IMR-90 (cell line): ENCODE measurements at regions not wholly inside any gene's neighbourhood (a gene's known extent, or its start where the extent isn't known, plus 50 kb on each side); places are given as distances from the start of the nearest gene placed in this dataset.

Experiments
- ATAC-seq: fragments of 200-7000 bp; cut with Tn5 transposase; 2 replicates; pipeline ENCODE4 v1.9.1; 2020; ENCODE audit warnings: low read depth, mild to moderate bottlenecking, moderate library complexity
- BruUV-seq: library from RNA; stranded (reverse); fragments of 400-500 nt; replicated peaks from 2 replicates; lab custom pipeline; 2021; lab: Mats Ljungman, UMichigan
- CTCF ChIA-PET: fragments of 300-600 bp; formaldehyde crosslinking; extraction: SDS; loops from one replicate; lab custom pipeline; 2021; ENCODE audit warnings: antibody characterized with exemption; lab: Yijun Ruan, JAX
- POLR2A ChIA-PET: fragments of 300-600 bp; sonication (Branson Sonifier 250); formaldehyde crosslinking; loops from one replicate; lab custom pipeline; 2022; ENCODE audit warnings: antibody characterized with exemption; ENCODE audit not compliant: unreplicated experiment; lab: Charles Lee
- DNase-seq: peaks from one replicate; pipeline ENCODE4 v3.0.0; 2013
- H2AFZ ChIP-seq: replicated peaks from 2 replicates; pipeline ENCODE3; 2013; ENCODE audit warnings: low read length, mild to moderate bottlenecking; ENCODE audit not compliant: poor library complexity
- H2AK5ac ChIP-seq: 2 replicates; pipeline ENCODE4 v1.6.1; 2013; ENCODE audit warnings: low read depth, low read length, inconsistent platforms
- H2AK9ac ChIP-seq: replicated peaks from 2 replicates; pipeline ENCODE3; 2013; ENCODE audit warnings: mild to moderate bottlenecking, low read depth, low read length, moderate library complexity; ENCODE audit not compliant: poor library complexity
- H2BK120ac ChIP-seq: 2 replicates; pipeline ENCODE4 v1.6.1; 2013; ENCODE audit warnings: low read depth, low read length, inconsistent platforms
- H2BK15ac ChIP-seq: 3 replicates; pipeline ENCODE4 v1.6.1; 2013; ENCODE audit warnings: low read depth, low read length, inconsistent platforms
- H2BK20ac ChIP-seq: 2 replicates; pipeline ENCODE4 v1.6.1; 2013; ENCODE audit warnings: low read depth, mild to moderate bottlenecking, inconsistent platforms, low read length, moderate library complexity
- H2BK5ac ChIP-seq: 2 replicates; pipeline ENCODE4 v1.6.1; 2013; ENCODE audit warnings: mild to moderate bottlenecking, low read depth, low read length, inconsistent platforms; ENCODE audit not compliant: poor library complexity, severe bottlenecking
- H3K14ac ChIP-seq: replicated peaks from 2 replicates; pipeline ENCODE4 v1.6.1; 2013; ENCODE audit warnings: low read depth, low read length, inconsistent platforms
- H3K18ac ChIP-seq: 2 replicates; pipeline ENCODE4 v1.6.1; 2013; ENCODE audit warnings: low read depth, low read length, control low read depth
- H3K23ac ChIP-seq: 2 replicates; pipeline ENCODE4 v1.6.1; 2013; ENCODE audit warnings: low read depth, low read length, inconsistent platforms
- H3K27ac ChIP-seq: 2 replicates; pipeline ENCODE4 v1.5.1; 2013; ENCODE audit warnings: mild to moderate bottlenecking, control low read depth, low read length; ENCODE audit not compliant: insufficient read depth
- H3K27me3 ChIP-seq: 2 replicates; pipeline ENCODE4 v1.6.1; 2013; ENCODE audit warnings: low read length; ENCODE audit not compliant: control insufficient read depth, insufficient read depth
- H3K36me3 ChIP-seq: 2 replicates; pipeline ENCODE4 v1.6.1; 2013; ENCODE audit warnings: low read length, mixed read lengths; ENCODE audit not compliant: control insufficient read depth, insufficient read depth
- H3K4ac ChIP-seq: 2 replicates; pipeline ENCODE4 v1.6.1; 2013; ENCODE audit warnings: low read depth, low read length, inconsistent platforms
- H3K4me1 ChIP-seq: 2 replicates; pipeline ENCODE4 v1.6.1; 2013; ENCODE audit warnings: low read length, mixed read lengths; ENCODE audit not compliant: control insufficient read depth, insufficient read depth
- H3K4me2 ChIP-seq: 2 replicates; pipeline ENCODE4 v1.6.1; 2013; ENCODE audit warnings: low read depth, mild to moderate bottlenecking, control low read depth, low read length, moderate library complexity
- H3K4me3 ChIP-seq: 2 replicates; pipeline ENCODE4 v1.5.1; 2013; ENCODE audit warnings: low read depth, mild to moderate bottlenecking, control low read depth, low read length, moderate library complexity; ENCODE audit not compliant: insufficient read depth
- H3K56ac ChIP-seq: 2 replicates; pipeline ENCODE4 v1.6.1; 2013; ENCODE audit warnings: low read length, inconsistent platforms; ENCODE audit not compliant: insufficient read depth; ENCODE audit errors: extremely low read depth
- H3K79me1 ChIP-seq, 2 experiments: 2 replicates each; pipeline ENCODE4 v1.6.1; 2013; ENCODE audit warnings: low read length in 2 of 2, inconsistent platforms in 1 of 2, low read depth in 1 of 2
- H3K9ac ChIP-seq: 2 replicates; pipeline ENCODE4 v1.6.1; 2013; ENCODE audit warnings: low read depth, low read length, control low read depth
- H3K9me1 ChIP-seq: 2 replicates; pipeline ENCODE4 v1.6.1; 2013; ENCODE audit warnings: low read length, inconsistent platforms; ENCODE audit not compliant: insufficient read depth
- H3K9me3 ChIP-seq: 2 replicates; pipeline ENCODE4 v1.6.1; 2013; ENCODE audit warnings: low read length; ENCODE audit not compliant: control insufficient read depth, insufficient read depth
- H4K20me1 ChIP-seq: 2 replicates; pipeline ENCODE4 v1.6.1; 2013; ENCODE audit warnings: low read length, inconsistent platforms; ENCODE audit not compliant: insufficient read depth
- H4K5ac ChIP-seq: 2 replicates; pipeline ENCODE4 v1.6.1; 2013; ENCODE audit warnings: mild to moderate bottlenecking, low read depth, low read length, control low read depth
- H4K8ac ChIP-seq, 2 experiments: 2 replicates each; pipeline ENCODE4 v1.6.1; 2013; ENCODE audit warnings: low read depth in 2 of 2, low read length in 2 of 2, control low read depth in 1 of 2, inconsistent platforms in 1 of 2
- H4K91ac ChIP-seq: 2 replicates; pipeline ENCODE4 v1.6.1; 2013; ENCODE audit warnings: low read depth, low read length, inconsistent platforms; ENCODE audit not compliant: insufficient read depth
- CHD1 ChIP-seq: IDR thresholded peaks from 2 replicates; pipeline ENCODE4 v1.6.1; 2012; ENCODE audit warnings: low read depth, low read length, improper control_type of control experiment
- CTCF ChIP-seq: conservative IDR thresholded peaks from 2 replicates; pipeline ENCODE4 v1.5.1; 2012; ENCODE audit warnings: mild to moderate bottlenecking, low read depth, low read length, improper control_type of control experiment
- FOS ChIP-seq: fragments of 150-350 bp; IDR thresholded peaks from 2 replicates; pipeline ENCODE4 v1.6.1; 2016; ENCODE audit warnings: low read depth, low read length
- MAZ ChIP-seq: IDR thresholded peaks from 2 replicates; pipeline ENCODE4 v1.6.1; 2012; ENCODE audit warnings: low read depth, mild to moderate bottlenecking, low read length, improper control_type of control experiment, moderate library complexity, borderline replicate concordance
- MXI1 ChIP-seq: IDR thresholded peaks from 2 replicates; pipeline ENCODE4 v1.6.1; 2012; ENCODE audit warnings: low read depth, mild to moderate bottlenecking, low read length, moderate library complexity, borderline replicate concordance
- NFE2L2 ChIP-seq: fragments of 150-350 bp; IDR thresholded peaks from 2 replicates; pipeline ENCODE4 v1.6.1; 2016; ENCODE audit warnings: low read depth, mild to moderate bottlenecking, low read length
- POLR2A ChIP-seq: IDR thresholded peaks from 2 replicates; pipeline ENCODE4 v1.6.1; 2012; ENCODE audit warnings: mild to moderate bottlenecking, low read depth, low read length
- RAD21 ChIP-seq: IDR thresholded peaks from 2 replicates; pipeline ENCODE4 v1.6.1; 2012; ENCODE audit warnings: low read length, improper control_type of control experiment
- RCOR1 ChIP-seq: IDR thresholded peaks from 2 replicates; pipeline ENCODE4 v1.6.1; 2012; ENCODE audit warnings: mild to moderate bottlenecking, low read length, improper control_type of control experiment; ENCODE audit not compliant: insufficient replicate concordance
- RFX5 ChIP-seq: IDR thresholded peaks from 2 replicates; pipeline ENCODE4 v1.8.0; 2012; ENCODE audit warnings: low read depth, mild to moderate bottlenecking, low read length, moderate library complexity
- SMC3 ChIP-seq: fragments of 150-350 bp; IDR thresholded peaks from 2 replicates; pipeline ENCODE4 v1.6.1; 2016; ENCODE audit warnings: low read depth, mild to moderate bottlenecking, antibody characterized with exemption, low read length, moderate library complexity
- WGBS, 2 experiments: methylation state at CpG; one replicate each; pipeline versions ENCODE4 v1.1.5 to v1.1.7; 2013; ENCODE audit warnings: missing lambda C conversion rate in 2 of 2; ENCODE audit not compliant: insufficient read length in 1 of 2; ENCODE audit errors: extremely low coverage in 2 of 2; 5-methylcytosine and 5-hydroxymethylcytosine counted together
- dilution Hi-C: fragments of 300-500 bp; cut with HindIII; formaldehyde crosslinking; loops from one replicate; pipeline ENCODE4 v1.14.3; 2018; ENCODE audit warnings: low sequenced_read_pairs; ENCODE audit not compliant: unreplicated experiment
- in situ Hi-C: fragments of 300-500 bp; cut with MboI; formaldehyde crosslinking; loops from 3 replicates; pipeline ENCODE4 v1.14.3; 2019; ENCODE audit warnings: low sequenced_read_pairs, inconsistent platforms, mixed read lengths
- intact Hi-C: fragments of 100-400 bp; cut with micrococcal nuclease; formaldehyde crosslinking; loops from 2 replicates; pipeline ENCODE4 v1.10.0; 2022

- Histone ChIP-seq H3K4ac (no peak overlapping the region), H2AK9ac (no peak overlapping the region), H2BK20ac (no peak overlapping the region), H4K20me1 (no peaks in the 10 kb centered on the region), H4K8ac (no peak overlapping the region), H4K91ac (no peak overlapping the region), H3K9me1 (no peaks in the 10 kb centered on the region), H2BK15ac (no peak overlapping the region), H3K9me3 (peaks cover 4% of the 10 kb centered on the region; the same call in 1 of the 2 replicates), H3K18ac (no peak overlapping the region), H3K36me3 (no peaks in the 10 kb centered on the region), H3K23ac (no peak overlapping the region), H2AK5ac (no peak overlapping the region), H3K4me1 (no peaks in the 10 kb centered on the region), H3K27me3 (no peaks in the 10 kb centered on the region), H3K4me3 (no peak overlapping the region), H3K9ac (no peak overlapping the region), H4K5ac (no peak overlapping the region), H2BK5ac (no peak overlapping the region), H2BK120ac (no peak overlapping the region), H3K27ac (no peak overlapping the region), H3K56ac (no peak overlapping the region), H3K79me1 (no peaks in the 10 kb centered on the region), H3K14ac (no peak overlapping the region), H3K4me2 (no peak overlapping the region; the same call in 1 of the 2 replicates), H2AFZ (no peak overlapping the region)
- TF ChIP-seq CTCF: no peak
- no peak for TF ChIP-seq RFX5
- no peak for TF ChIP-seq RAD21
- TF ChIP-seq NFE2L2: no peak
- TF ChIP-seq POLR2A: no peak
- no peak for TF ChIP-seq MAZ
- no peak for TF ChIP-seq MXI1
- TF ChIP-seq RCOR1: no peak
- no peak for TF ChIP-seq CHD1
- TF ChIP-seq SMC3: no peak
- no peak for TF ChIP-seq FOS
- 19% methylated on average over 14 of the region's 23 CpGs; no CpG with 5 or more reads in 1 of the 2 experiments for WGBS, 2 experiments
- POLR2A ChIA-PET: no interaction called here
- in situ Hi-C loops: no loop called here
- DNase-seq (peak; percentile 31), ATAC-seq (no peak)
- BruUV-seq: no TSS peak
- CTCF ChIA-PET: no interaction called here
- intact Hi-C loops: no loop called here
- dilution Hi-C loops: no loop called here
These were observed 238.7 kb upstream of the SOX11 start for GRCh38 chr2:5453220-5454050.
